Peyer's patch (tissue), 4 donors: ENCODE measurements at regions not wholly inside any gene's neighbourhood (a gene's known extent, or its start where the extent isn't known, plus 50 kb on each side); places are given as distances from the start of the nearest gene placed in this dataset.
"Not testable (repeated sequence)": the region's sequence is repeated elsewhere in the genome, so short reads cannot be mapped to it uniquely, and the experiment has no call there.

Experiments used
- DNase-seq, 3 donors: peaks; one replicate each; pipeline ENCODE4 v3.0.0-alpha.2; 2017 to 2019
- H3K27ac ChIP-seq, 4 donors: fragments of 200-600 bp; sonication (generic); one replicate each; pipeline ENCODE4 v1.5.1; 2016 to 2019
- H3K27me3 ChIP-seq, 2 donors: fragments of 200-600 bp; sonication (generic); one replicate each; pipeline ENCODE4 v1.5.1; 2019
- H3K36me3 ChIP-seq, 3 donors: fragments of 200-600 bp; sonication (generic); one replicate each; pipeline ENCODE4 v1.5.1; 2016 to 2019
- H3K4me1 ChIP-seq, 4 donors: fragments of 200-600 bp; sonication (generic); one replicate each; pipeline ENCODE4 v1.5.1; 2016 to 2019
- H3K4me3 ChIP-seq, 4 donors: fragments of 200-600 bp; sonication (generic); 1 replicate in 3 of 4; 2 replicates in 1 of 4; pipeline ENCODE4 v1.5.1; 2016 to 2019; ENCODE audit warnings: mild to moderate bottlenecking in 1 of 4
- H3K9me3 ChIP-seq, 4 donors: fragments of 200-600 bp; sonication (generic); one replicate each; pipeline ENCODE4 v1.5.1; 2016 to 2019; ENCODE audit warnings: mild to moderate bottlenecking in 1 of 4
- POLR2A ChIP-seq, 2 donors: fragments of 450-650 bp; IDR thresholded peaks; one replicate each; pipeline ENCODE4 v1.5.1; 2017; ENCODE audit warnings: antibody characterized with exemption in 2 of 2, mild to moderate bottlenecking in 2 of 2, moderate library complexity in 2 of 2
- TF ChIP-seq, protein P1 (sequence below), 6 experiments: fragments of 450-650 bp in 4 of 6; fragments of 200-600 bp in 2 of 6; sonication (generic) in 1 of 6; IDR thresholded peaks; one replicate each; pipeline ENCODE4 v1.5.1; 2017 to 2019; ENCODE audit warnings: antibody characterized with exemption in 6 of 6, mild to moderate bottlenecking in 3 of 6, moderate library complexity in 1 of 6

DNA sequence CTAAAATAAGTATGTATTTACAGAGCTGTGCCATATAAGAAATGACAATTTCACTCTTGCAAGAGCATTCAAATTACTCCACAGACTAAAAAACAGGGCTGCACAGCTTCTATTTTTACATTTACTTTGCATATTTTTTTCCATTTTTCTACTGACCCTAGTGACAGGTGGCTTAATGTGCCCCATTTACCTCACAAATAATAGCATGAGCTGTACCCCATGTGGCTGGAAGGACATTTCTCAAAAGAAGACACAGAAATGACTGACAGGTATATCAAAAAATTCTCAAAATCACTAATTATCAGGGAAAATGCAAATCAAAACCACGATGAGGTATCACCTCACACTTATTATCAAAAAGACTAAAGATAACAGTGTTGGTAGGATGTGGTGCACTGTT lies 1128.6 kb downstream of the SLC16A7 start:
- Histone ChIP-seq H3K4me1 (no peaks in the 10 kb centered on the region), H3K9me3 (no peaks in the 10 kb centered on the region), H3K27ac (no peak overlapping the region), H3K27me3 (no peaks in the 10 kb centered on the region), H3K36me3 (no peaks in the 10 kb centered on the region), H3K4me3 (no peak overlapping the region)
- TF ChIP-seq, protein P1, sequence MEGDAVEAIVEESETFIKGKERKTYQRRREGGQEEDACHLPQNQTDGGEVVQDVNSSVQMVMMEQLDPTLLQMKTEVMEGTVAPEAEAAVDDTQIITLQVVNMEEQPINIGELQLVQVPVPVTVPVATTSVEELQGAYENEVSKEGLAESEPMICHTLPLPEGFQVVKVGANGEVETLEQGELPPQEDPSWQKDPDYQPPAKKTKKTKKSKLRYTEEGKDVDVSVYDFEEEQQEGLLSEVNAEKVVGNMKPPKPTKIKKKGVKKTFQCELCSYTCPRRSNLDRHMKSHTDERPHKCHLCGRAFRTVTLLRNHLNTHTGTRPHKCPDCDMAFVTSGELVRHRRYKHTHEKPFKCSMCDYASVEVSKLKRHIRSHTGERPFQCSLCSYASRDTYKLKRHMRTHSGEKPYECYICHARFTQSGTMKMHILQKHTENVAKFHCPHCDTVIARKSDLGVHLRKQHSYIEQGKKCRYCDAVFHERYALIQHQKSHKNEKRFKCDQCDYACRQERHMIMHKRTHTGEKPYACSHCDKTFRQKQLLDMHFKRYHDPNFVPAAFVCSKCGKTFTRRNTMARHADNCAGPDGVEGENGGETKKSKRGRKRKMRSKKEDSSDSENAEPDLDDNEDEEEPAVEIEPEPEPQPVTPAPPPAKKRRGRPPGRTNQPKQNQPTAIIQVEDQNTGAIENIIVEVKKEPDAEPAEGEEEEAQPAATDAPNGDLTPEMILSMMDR (IDR thresholded peaks at IDR 0.05), result no peak
- TF ChIP-seq POLR2A (IDR thresholded peaks at IDR 0.05), result no peak
- no peak for DNase-seq

DNA sequence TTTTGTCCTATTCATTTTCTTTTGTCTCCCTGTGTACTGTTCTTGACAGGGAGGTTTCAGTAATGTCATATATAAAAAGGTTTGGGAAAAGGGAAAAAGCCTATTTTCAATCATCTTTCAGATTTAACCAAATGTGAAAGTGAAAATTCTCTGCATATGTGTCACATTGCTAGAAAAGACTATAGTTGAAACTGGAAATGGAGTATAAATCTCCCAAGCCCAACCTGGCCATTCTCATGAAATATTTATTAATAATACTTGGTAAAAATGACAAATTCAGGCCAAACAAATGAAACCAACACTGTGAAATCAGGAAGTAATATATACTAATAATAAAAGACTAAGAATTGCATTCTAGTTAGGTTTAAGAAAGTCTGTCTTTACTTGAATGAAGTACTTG lies 1129.2 kb downstream of the SLC16A7 start:
- TF ChIP-seq POLR2A (IDR thresholded peaks at IDR 0.05), result no peak
- TF ChIP-seq, protein P1 (IDR thresholded peaks at IDR 0.05), result no peak
- DNase-seq, result no peak
- H3K4me1 ChIP-seq, result no peaks in the 10 kb centered on the region
- no peaks in the 10 kb centered on the region for H3K27me3 ChIP-seq
- H3K4me3 ChIP-seq, result no peak overlapping the region
- no peaks in the 10 kb centered on the region for H3K36me3 ChIP-seq
- H3K9me3 ChIP-seq, result no peaks in the 10 kb centered on the region
- no peak overlapping the region for H3K27ac ChIP-seq

DNA sequence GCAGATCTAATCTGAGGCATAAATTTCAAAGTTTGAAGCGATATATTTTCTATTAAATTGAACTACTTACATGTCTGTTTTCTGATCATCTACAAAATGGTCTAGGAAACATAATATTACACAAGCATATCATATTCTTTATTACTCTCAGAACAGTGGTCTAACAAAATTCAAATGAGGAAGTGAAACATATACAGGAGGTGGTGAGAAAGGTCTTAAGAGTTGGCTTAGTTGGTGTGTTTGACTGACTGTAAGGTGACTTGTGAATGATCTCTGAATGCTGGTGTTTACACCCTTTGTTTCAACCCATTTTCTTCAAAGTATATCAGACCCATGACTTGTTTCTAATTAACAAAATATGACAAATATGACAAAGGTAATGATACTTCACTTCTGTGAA lies 1156.8 kb downstream of the SLC16A7 start:
- no peaks in the 10 kb centered on the region for H3K4me1 ChIP-seq
- H3K27me3 ChIP-seq, result no peaks in the 10 kb centered on the region
- H3K27ac ChIP-seq, result no peak overlapping the region
- TF ChIP-seq, protein P1 (IDR thresholded peaks at IDR 0.05), result no peak
- no peak for TF ChIP-seq POLR2A (IDR thresholded peaks at IDR 0.05)
- no peaks in the 10 kb centered on the region for H3K36me3 ChIP-seq
- no peak overlapping the region for H3K4me3 ChIP-seq
- H3K9me3 ChIP-seq, result no peaks in the 10 kb centered on the region
- DNase-seq, result no peak

GRCh38 chr12:60758224-60758623 lies 1162.4 kb downstream of the SLC16A7 start:
- no peak for DNase-seq

DNA sequence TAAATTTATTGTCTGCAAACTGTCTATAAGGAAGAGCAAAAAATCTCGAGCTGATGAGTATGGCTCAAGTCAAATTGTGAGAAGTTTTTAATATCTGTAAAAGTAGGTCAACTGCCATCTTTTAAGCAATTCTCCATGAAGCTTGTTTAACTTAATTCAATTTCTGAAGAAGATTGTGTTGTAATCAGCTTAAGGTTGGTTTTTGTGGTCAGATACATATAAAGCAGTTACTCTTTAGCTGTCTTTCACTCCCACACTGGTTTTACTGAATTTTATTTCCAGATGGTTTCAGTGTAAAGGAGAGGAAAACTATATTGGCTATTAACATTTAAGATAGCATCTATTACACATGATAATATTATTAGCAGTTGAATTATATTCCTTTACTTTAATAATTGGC lies 1165.1 kb downstream of the SLC16A7 start:
- no peak for TF ChIP-seq POLR2A (IDR thresholded peaks at IDR 0.05)
- TF ChIP-seq, protein P1 (IDR thresholded peaks at IDR 0.05), result no peak
- Histone ChIP-seq H3K27me3 (no peaks in the 10 kb centered on the region), H3K9me3 (no peaks in the 10 kb centered on the region), H3K27ac (no peak overlapping the region), H3K4me3 (no peak overlapping the region), H3K4me1 (no peaks in the 10 kb centered on the region), H3K36me3 (no peaks in the 10 kb centered on the region)
- no peak for DNase-seq

More at GRCh38 chr12:60758224-60758623, 1162.4 kb downstream of the SLC16A7 start:
- H3K27me3 ChIP-seq, result no peaks in the 10 kb centered on the region
- H3K4me1 ChIP-seq, result no peaks in the 10 kb centered on the region
- H3K27ac ChIP-seq, result no peak overlapping the region
- no peaks in the 10 kb centered on the region for H3K36me3 ChIP-seq
- TF ChIP-seq, protein P1 (IDR thresholded peaks at IDR 0.05), result no peak
- TF ChIP-seq POLR2A (IDR thresholded peaks at IDR 0.05), result no peak
- no peak overlapping the region for H3K4me3 ChIP-seq
- H3K9me3 ChIP-seq, result no peaks in the 10 kb centered on the region

DNA sequence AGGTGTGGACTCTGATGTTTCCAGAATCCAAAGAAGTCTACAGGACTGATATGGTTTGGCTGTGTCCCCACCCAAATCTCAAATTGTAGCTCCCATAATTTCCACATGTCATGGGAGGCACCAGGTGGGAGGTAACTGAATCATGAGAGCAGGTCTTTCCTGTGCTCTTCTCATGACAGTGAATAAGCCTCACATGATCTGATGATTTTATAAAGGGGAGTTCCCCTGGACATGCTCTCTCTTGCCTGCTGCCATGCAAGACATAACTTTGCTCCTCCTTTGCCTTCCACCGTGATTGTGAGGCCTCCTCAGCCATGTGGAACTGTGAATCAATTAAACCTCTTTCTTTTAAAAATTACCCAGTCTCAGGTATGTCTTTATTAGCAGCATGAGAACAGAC lies 1205.3 kb downstream of the SLC16A7 start:
- H3K27ac ChIP-seq, H3K9me3 ChIP-seq, H3K27me3 ChIP-seq, H3K4me3 ChIP-seq, DNase-seq, H3K4me1 ChIP-seq, H3K36me3 ChIP-seq: not testable (repeated sequence)
